Erythroblast (primary cell): ENCODE measurements at regions not wholly inside any gene's neighbourhood (a gene's known extent, or its start where the extent isn't known, plus 50 kb on each side); places are given as distances from the start of the nearest gene placed in this dataset.

Experiments used
- GATA1 ChIP-seq: IDR thresholded peaks from 2 replicates; pipeline ENCODE4 v1.6.1; 2011; ENCODE audit warnings: low read depth, mild to moderate bottlenecking, control low read depth, low read length, moderate library complexity
- POLR2A ChIP-seq: IDR thresholded peaks from 2 replicates; pipeline ENCODE4 v1.6.1; 2011; ENCODE audit warnings: mild to moderate bottlenecking, low read length

GRCh38 chr16:79532785-79533184 lies 67.8 kb downstream of the MAF start:
- TF ChIP-seq GATA1 = no peak
- TF ChIP-seq POLR2A = no peak
